ENCODE measurements at regions not wholly inside any gene's neighbourhood (a gene's known extent, or its start where the extent isn't known, plus 50 kb on each side); places are given as distances from the start of the nearest gene placed in this dataset.

GRCh38 chr4:122015203-122015602, 63.3 kb upstream of the TRPC3 start:
- Mint-ChIP-seq H3K4me3 (ENCODE audit: unreplicated experiment) (no peak overlapping the region), H3K4me1 (ENCODE audit: unreplicated experiment) (no peaks in the 10 kb centered on the region), H3K36me3 (ENCODE audit: unreplicated experiment) (peaks cover 2% of the 10 kb centered on the region), H3K27ac (ENCODE audit: unreplicated experiment) (no peak overlapping the region), H3K9me3 (ENCODE audit: unreplicated experiment) (no peaks in the 10 kb centered on the region), H3K27me3 (ENCODE audit: unreplicated experiment) (peaks cover 50% of the 10 kb centered on the region)
- no peak for TF ChIP-seq CTCF (IDR thresholded peaks at IDR 0.05)
- no peak for DNase-seq (ENCODE audit: extremely low spot score, unreplicated experiment)

GRCh38 chr4:122012735-122013134, 60.9 kb upstream of the TRPC3 start:
- Mint-ChIP-seq H3K4me3 (ENCODE audit: unreplicated experiment) (no peak overlapping the region), H3K27me3 (ENCODE audit: unreplicated experiment) (peaks cover 35% of the 10 kb centered on the region), H3K27ac (ENCODE audit: unreplicated experiment) (no peak overlapping the region), H3K9me3 (ENCODE audit: unreplicated experiment) (no peaks in the 10 kb centered on the region), H3K36me3 (ENCODE audit: unreplicated experiment) (no peaks in the 10 kb centered on the region), H3K4me1 (ENCODE audit: unreplicated experiment) (no peaks in the 10 kb centered on the region)
- TF ChIP-seq CTCF (IDR thresholded peaks at IDR 0.05): no peak
- DNase-seq (ENCODE audit: extremely low spot score, unreplicated experiment): no peak

GRCh38 chr4:122010610-122011009, 58.8 kb upstream of the TRPC3 start:
- no peak overlapping the region for H3K27ac Mint-ChIP-seq (ENCODE audit: unreplicated experiment)
- H3K36me3 Mint-ChIP-seq (ENCODE audit: unreplicated experiment): no peaks in the 10 kb centered on the region
- no peak overlapping the region for H3K4me3 Mint-ChIP-seq (ENCODE audit: unreplicated experiment)
- H3K4me1 Mint-ChIP-seq (ENCODE audit: unreplicated experiment): no peaks in the 10 kb centered on the region
- TF ChIP-seq CTCF (IDR thresholded peaks at IDR 0.05): no peak
- H3K9me3 Mint-ChIP-seq (ENCODE audit: unreplicated experiment): no peaks in the 10 kb centered on the region
- no peak for DNase-seq (ENCODE audit: extremely low spot score, unreplicated experiment)
- H3K27me3 Mint-ChIP-seq (ENCODE audit: unreplicated experiment): peaks cover 29% of the 10 kb centered on the region

GRCh38 chr4:122009524-122009923, 57.7 kb upstream of the TRPC3 start:
- Mint-ChIP-seq H3K4me3 (ENCODE audit: unreplicated experiment) (no peak overlapping the region), H3K4me1 (ENCODE audit: unreplicated experiment) (no peaks in the 10 kb centered on the region), H3K27me3 (ENCODE audit: unreplicated experiment) (peaks cover 24% of the 10 kb centered on the region), H3K9me3 (ENCODE audit: unreplicated experiment) (no peaks in the 10 kb centered on the region), H3K27ac (ENCODE audit: unreplicated experiment) (no peak overlapping the region), H3K36me3 (ENCODE audit: unreplicated experiment) (no peaks in the 10 kb centered on the region)
- TF ChIP-seq CTCF (IDR thresholded peaks at IDR 0.05): no peak
- no peak for DNase-seq (ENCODE audit: extremely low spot score, unreplicated experiment)

GRCh38 chr4:122007016-122007415, 55.2 kb upstream of the TRPC3 start:
- Mint-ChIP-seq H3K4me3 (ENCODE audit: unreplicated experiment) (no peak overlapping the region), H3K4me1 (ENCODE audit: unreplicated experiment) (no peaks in the 10 kb centered on the region), H3K27ac (ENCODE audit: unreplicated experiment) (no peak overlapping the region), H3K36me3 (ENCODE audit: unreplicated experiment) (no peaks in the 10 kb centered on the region), H3K27me3 (ENCODE audit: unreplicated experiment) (peaks cover 27% of the 10 kb centered on the region), H3K9me3 (ENCODE audit: unreplicated experiment) (no peaks in the 10 kb centered on the region)
- DNase-seq (ENCODE audit: extremely low spot score, unreplicated experiment): no peak
- no peak for TF ChIP-seq CTCF (IDR thresholded peaks at IDR 0.05)

All from osteocyte (in vitro differentiated cells).